ENCODE measurements at regions not wholly inside any gene's neighbourhood (a gene's known extent, or its start where the extent isn't known, plus 50 kb on each side); places are given as distances from the start of the nearest gene placed in this dataset.
"Not testable (repeated sequence)": the region's sequence is repeated elsewhere in the genome, so short reads cannot be mapped to it uniquely, and the experiment has no call there.

DNA sequence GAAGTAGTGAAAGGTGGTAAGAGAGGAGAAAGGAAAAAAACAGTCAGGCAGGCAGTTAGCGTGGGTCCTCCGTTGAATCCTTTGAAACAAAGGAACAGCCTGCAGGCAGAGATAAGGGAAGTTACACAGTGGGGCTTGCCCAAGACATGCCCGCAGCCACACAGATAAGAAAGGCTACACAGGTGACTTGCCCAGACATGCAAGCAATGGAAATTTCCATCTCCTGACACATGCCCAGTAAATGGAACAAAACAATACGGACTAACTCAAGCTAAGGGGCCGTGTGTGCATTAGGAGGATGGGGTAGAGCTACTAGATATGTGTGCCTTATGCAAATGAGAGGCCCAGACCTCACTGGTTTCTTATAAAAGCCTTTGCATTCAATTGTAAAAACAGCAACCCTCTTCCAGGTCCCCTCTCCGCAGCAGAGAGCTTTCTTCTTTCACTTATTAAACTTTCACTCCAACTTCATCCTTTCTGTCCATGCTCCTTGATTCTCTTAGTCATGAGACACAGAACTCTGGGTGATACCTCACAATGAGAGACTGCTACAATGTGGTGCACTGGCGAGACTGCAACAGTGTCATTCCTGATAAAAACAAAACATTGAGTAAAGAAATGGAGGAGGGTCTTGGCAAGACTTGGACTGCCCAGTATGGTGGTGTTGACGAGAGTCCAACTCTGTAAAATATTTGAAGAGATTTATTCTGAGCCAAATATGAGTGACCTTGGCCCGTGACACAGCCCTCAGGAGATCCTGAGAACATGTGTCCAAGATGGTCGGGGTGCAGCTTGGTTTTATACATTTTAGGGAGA is 997.4 kb upstream of the PRKX start:
- no peak for DNase-seq (ENCODE audit: low read depth in 3 of 3, low spot score in 1 of 3)

DNA sequence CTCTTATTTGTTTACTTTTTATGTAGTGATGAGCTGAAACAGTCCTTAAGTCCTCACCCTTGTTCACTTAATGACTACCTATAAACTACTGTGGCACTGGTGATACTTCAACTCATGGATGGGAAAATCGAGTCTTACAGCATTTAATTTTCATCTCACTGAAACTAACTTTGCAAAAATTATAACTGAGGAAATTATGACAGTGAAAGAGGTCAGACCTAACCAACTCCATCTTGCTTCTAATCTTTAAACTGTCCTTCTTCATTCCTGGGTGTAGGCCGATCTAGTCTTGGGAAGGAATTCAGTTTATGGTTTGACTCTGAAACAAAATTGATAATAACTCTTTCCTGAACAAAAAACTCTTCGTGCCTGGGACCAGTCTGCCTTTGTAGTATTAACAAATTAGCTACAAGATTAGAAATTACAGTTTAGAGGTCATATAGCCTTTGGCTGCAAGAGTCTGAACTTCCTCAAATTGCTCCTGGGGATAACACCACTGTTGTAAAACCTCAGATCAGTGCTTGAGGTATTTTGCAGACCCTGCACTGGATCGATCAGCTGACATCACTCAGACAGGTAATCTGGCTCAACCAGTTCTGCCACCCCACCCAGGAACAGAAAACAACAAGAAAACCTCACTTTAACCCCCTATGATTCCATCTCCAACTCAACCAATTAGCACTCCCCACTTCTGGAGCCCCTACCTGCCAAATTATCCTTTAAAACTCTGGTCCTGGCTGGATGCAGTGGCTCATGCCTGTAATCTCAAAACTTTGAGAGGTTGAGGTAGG is 995.7 kb upstream of the PRKX start:
- DNase-seq (ENCODE audit: low read depth in 3 of 3, low spot score in 1 of 3) = no peak

DNA sequence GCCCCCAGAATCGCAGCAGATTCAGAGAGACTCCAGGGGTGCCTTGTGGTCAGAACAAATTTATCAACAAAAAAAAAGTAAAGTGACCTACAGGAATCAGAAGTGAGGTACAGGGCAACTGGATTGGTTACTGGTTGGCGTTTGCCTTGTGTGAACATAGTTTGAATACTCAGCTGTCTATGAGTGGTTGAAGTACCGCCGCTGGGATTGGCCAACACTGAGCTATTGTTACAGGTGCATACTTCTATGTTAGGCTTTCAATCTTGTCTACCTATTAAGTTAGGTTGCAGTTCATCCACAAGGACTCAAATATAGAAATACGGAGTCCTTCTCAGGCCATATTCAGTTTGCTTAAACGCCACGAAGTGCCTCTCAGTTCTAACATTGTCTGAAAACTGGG is 993.5 kb upstream of the PRKX start:
- DNase-seq (ENCODE audit: low read depth in 3 of 3, low spot score in 1 of 3) = no peak

DNA sequence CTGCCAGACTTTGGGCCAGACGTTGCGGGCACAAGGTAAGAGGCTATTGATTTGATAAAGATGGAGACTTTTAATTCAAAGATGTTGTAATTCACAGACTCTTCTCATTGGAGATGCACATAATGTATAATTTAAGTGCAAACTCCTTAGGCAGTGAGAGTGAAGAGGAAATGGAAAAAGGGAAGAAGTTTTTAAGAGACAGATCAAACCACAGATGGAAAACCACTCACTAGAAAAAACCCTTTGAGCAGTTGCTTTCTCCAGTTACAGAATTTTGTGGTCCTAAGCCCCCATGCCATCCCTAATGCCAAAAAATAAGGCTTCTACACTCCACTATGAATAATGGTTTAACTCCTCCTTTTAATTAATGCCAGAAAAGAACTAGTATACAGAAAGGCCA is 977.1 kb upstream of the PRKX start:
- no peak for DNase-seq (ENCODE audit: low read depth in 3 of 3, low spot score in 1 of 3)

DNA sequence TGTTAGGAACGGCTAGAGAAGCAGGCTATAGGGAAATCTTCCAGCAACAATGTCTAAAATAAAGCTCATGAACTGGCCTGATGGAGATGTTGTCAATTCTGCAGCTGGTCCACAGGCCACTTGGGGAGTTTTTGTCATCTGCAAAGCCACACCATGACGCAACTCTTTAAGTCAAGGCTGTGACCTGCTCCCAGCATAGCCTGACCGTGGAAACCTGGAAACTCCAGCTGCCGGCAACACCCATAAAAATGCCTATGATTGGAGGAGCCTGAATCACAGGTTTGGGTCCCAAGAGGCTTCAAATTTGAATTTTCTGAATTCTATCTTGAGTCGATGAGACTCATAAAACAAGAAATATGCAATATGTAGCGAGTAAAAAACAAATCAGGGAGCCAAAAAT is 969.2 kb upstream of the PRKX start:
- no peak for DNase-seq (ENCODE audit: low read depth in 3 of 3, low spot score in 1 of 3)

DNA sequence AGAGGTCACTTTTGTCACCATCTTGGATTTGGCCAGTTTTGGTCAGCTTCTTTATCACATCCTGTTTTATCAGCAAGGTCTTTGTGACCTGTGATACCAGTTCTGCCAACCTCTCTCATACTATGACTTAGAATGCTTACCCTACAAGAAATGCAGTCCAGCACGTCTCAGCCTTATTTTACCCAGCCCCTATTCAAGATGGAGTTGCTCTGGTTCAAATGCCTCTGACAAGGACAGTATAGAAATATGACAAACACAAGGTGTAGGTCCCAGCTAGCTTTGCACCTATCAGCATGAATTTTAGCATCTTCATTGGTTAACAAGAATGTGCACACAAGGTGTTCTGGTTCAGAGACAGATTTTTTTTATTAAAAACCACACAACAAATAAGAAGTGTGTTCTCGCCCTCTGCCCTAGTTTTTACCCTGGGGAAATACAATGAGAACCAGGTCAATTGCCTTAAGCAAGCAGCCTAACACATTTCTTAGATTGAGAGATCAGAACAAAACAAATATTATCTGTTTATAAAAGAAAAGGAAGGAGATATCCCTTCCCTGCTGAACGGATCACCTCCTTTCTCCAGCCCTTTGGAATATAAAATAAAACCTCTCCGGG is 962.3 kb upstream of the PRKX start:
- no peak for DNase-seq (ENCODE audit: low read depth in 3 of 3, low spot score in 1 of 3)

DNA sequence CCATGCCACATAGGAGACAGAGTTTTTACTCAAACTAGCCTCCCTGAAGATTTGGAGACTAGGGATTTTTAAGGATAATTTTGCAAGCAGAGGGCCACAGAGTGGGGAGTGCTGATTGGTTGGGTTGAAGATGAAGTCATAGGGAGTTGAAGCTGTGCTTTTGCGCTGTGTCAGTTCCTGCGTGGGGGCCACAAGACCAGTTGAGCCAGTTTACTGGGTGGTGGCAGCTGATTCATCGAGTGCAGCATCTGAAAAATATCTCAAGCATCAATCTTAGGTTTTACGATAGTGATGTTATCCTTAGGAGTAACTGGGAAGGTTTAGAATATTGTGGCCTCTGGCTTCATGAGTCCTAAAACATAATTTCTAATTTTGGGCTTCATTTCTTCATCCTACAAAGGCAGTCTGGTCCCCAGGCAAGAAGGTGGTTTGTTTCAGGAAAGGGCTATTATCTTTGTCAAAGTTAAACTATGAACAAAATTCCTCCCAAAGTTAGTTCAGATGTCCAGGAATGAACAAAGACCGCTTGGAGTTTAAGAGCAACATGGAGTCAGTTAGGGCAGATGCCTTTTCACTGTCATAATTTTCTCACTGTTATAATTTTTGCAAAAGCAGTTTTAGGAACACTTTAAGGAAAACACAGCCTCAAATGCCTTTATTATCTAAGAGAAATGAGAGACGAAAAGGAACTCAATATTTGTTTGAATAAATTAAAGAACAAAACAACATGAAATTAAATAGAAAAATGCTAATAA is 960.8 kb upstream of the PRKX start:
- no peak for DNase-seq (ENCODE audit: low read depth in 3 of 3, low spot score in 1 of 3)

DNA sequence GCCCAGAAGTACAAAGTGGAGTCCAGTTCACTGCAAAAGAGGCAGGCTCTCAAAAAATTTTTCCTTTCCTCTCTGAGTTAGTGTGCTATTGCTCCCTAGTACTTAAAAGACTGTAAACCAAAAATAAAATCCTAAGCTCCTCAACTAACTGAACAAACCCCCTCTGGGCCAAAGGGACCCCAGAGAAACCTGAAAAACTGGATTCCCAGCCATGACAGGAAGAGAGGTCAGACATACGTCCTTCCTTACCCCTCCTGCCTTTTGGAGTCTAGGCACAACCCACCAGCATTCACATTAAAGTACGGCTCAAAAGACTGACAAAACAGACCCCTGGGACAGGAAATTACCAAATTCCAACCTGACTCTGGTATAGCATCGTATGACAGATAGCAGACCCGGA is 957.9 kb upstream of the PRKX start:
- DNase-seq (ENCODE audit: low read depth in 3 of 3, low spot score in 1 of 3) = no peak

DNA sequence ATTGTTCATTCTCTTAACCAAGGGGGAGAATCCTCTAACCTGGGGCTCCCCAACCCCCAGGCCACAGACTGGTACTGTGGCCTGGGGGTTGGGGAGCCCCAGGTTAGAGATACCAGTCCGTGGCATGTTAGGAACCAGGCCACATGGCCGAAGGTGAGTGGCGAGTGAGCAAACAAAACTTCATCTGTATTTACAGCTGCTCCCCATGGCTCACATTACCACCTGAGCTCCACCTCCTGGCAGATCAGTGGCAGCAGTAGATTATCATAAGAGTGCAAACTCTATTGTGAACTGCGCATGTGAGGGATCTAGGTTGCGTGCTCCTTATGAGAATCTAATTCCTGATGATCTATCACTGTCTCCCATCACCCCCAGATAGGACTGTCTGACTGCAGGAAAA is 957.2 kb upstream of the PRKX start:
- DNase-seq (ENCODE audit: low read depth in 3 of 3, low spot score in 1 of 3) = no peak

DNA sequence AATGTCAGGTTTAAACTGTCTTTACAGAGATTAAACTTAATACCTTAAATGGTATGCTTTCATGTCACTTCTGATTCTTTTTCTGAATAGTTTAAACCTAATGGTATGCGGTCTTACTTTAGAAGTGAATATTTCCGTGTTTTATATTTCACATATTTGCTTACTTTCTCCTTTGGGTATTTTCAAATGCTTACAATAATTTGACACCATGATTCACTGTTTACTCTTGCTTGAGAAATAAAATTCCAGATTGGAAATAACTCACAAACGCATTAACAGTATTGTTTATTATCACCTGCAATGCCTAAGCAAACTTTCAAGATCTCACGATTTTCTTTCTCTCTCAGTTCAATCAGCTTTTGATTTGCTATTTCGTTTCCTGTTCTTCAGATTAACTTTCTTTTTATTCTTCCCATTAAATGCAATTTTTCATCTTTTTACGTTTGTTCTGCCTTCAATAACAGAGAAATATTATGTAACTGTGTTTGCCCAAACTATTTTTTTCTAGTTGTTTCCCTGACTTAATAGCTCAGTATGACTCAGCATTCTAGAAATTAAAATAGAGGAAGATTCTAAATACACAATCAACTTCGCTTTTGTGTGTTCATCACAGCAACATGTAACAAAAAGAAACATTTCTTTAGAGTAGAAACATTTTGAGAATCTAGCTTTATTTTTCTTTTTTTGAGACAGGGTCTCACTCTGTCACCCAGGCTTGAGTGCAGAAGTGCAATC is 955.5 kb upstream of the PRKX start:
- no peak for DNase-seq (ENCODE audit: low read depth in 3 of 3, low spot score in 1 of 3)

DNA sequence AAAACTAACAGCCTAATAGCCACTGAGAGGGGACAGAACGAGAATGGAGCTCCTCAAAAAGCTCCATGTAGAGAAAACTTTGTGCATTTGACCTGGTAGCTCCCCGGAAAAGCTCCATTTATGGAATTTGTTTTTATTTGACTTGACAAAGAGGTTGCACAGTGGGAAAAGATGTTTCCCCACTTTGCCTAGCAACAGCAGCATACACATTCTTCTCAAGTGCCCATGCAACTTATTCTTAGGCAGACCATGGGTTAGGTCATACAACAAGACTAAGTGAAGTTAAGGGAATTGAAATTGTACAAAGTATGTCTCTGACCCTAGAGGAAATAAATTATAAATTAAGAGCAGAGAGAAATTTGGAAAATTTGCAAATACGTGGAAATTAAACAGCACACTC is 949.6 kb upstream of the PRKX start:
- no peak for DNase-seq (ENCODE audit: low read depth in 3 of 3, low spot score in 1 of 3)

DNA sequence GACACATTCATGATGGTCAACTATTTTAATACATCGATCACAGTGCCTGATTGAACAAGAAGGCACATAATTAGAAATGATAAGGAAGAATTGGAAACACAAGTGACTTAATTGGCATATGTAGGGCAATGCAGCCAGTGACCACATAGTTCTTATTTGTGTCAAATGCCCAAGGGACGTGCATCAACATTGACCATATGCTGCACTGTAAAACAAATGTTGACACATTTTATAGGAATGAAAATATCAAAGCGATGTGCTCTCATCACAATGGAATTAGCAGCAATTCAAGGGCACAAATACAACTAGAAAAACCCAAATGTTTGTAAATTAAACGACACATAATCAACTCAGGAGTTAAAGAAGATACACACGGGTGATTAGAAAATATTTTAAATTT is 948.3 kb upstream of the PRKX start:
- DNase-seq (ENCODE audit: low read depth in 3 of 3, low spot score in 1 of 3) = no peak

DNA sequence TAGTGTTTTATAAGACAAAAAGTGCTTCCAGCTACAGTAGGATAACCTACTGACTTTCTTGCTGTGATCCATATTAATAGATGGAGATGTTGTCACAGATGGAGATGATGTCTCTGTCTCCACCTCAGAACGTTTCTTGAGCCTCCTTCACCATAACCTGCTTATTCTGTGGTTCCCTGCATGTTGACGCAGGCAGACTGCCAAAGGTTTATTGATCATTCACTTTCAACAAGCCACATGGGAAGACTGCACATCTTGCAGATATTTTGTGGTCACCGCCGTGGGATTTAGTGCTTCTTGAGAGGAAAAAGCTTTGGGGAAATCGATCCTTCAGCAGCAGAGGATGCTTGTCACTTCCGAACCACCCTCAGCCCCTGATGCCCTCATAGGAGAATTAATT is 943.0 kb upstream of the PRKX start:
- DNase-seq (ENCODE audit: low read depth in 3 of 3, low spot score in 1 of 3) = no peak

DNA sequence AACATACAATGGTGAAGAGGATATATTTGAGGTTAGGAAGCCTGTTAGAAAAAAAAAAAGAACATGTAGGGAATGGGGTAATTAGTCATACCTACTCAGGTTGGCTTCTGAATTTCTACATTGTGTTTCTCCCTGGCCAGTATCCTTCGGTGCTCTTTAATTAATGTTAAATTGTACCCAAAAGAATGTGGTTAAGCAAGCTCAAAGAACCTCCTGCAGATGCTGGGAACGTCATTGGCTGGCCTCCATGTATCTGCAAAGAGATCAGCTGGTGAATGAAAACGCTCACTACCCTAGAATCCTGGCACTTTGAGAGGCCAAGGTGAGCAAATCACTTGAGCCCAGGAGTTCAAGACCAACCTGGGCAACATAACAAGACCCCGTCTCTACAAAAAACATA is 942.3 kb upstream of the PRKX start:
- no peak for DNase-seq (ENCODE audit: low read depth in 3 of 3, low spot score in 1 of 3)

DNA sequence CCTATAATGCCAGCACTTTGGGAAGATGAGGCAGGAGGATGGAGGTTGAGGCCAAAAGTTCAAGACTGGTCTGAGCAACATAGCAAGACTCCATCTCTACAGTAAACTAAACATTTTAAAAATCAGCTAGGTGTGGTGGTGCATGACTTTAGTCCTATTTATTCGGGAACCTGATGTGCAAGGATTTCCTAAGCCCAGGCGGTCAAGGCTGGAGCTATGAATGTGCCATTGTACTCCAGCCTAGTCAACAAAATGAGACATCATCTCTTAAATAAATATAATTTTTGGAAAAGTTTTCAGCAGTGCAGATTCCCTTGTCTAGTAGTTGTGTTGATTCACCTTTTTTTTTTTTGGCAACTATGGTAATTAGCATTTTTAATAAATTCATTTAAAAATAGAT is 928.7 kb upstream of the PRKX start:
- no peak for DNase-seq (ENCODE audit: low read depth in 3 of 3, low spot score in 1 of 3)

DNA sequence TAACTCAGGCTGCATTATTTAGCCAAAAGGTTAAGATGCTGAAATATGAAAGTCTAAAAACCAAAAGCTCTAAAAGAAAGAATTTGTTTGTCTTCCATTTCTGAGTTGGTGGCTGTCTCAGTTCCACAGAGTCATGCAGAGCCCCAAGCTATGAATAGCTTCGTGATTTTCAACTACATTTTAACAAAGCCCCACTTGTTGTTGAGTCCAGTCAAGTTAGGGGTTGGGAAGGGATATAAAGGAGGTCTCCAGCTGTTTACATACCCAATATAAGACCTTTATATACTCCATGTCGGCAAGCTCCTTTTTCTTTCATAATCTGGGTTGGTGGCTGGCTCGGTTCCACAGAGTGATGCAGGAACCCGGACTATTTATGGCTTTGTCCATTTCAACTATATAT is 924.6 kb upstream of the PRKX start:
- DNase-seq (ENCODE audit: low read depth in 3 of 3, low spot score in 1 of 3) = no peak

DNA sequence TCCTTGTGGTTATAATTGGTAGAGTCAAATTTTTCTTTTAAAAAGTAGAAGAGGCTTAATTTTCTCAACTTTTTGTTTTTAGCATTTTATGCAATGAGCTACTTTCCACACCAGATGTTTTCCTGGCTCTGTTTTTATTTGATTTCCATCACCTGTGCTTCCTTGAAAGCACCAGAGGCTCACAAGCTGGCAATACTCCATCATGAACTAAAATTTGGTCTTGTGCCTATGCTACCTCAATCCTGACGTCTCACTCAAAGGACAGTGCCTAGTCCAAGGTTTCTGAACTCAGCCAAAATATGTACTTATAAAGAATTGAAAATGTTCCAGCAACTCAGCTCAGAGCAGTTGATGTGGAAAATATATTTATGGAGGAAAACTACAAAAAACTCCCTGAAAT is 914.0 kb upstream of the PRKX start:
- DNase-seq (ENCODE audit: low read depth in 3 of 3, low spot score in 1 of 3) = no peak

DNA sequence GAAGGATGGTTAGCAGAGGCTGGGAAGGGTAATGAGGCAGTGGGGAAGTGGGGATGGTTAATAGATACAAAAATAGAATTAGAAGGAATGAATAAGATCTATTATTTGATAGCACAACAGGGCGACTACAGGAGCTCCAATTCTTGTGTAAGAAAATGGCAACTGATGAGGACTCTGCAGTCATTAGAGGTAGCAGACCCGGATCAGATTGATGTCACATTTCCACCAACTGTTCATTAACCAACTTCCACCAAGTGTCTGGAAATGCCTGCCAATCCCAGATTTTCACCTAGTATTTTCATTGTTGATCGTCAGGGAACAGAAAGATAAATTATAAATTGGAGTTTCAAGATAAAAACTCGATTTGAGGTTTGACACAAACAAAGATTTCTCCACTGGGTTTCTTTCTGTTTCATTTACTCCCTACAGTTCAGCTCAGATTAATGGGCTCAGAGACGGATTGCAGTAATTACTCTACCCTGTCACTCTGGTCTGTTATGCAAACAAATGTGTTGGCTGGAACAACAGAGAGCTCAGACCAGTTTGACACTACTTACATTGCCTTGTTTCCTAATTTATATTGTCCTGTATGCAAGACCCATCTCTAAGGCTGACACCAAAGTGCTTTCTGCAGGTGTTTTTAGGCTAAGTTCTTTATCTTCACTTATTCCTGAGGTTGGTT is 909.2 kb upstream of the PRKX start:
- no peak for DNase-seq (ENCODE audit: low read depth in 3 of 3, low spot score in 1 of 3)

DNA sequence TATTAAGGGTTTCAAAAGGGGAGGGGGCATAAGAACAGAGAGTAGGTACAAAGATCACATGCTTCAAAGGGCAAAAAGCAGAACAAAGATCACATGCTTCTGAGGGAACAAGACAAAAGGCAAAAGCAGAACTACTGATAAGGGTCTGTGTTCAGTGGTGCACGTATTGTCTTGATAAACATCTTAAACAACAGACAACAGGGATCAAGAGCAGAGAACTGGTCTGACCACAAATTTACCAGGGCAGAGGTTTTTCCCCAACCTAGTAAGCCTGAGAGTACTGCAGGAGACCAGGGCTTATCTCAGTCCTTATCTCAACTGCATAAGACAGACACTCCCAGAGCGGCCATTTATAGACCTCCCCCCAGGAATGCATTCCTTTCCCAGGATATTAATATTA is 900.2 kb upstream of the PRKX start:
- DNase-seq (ENCODE audit: low read depth in 3 of 3, low spot score in 1 of 3) = not testable (repeated sequence)

DNA sequence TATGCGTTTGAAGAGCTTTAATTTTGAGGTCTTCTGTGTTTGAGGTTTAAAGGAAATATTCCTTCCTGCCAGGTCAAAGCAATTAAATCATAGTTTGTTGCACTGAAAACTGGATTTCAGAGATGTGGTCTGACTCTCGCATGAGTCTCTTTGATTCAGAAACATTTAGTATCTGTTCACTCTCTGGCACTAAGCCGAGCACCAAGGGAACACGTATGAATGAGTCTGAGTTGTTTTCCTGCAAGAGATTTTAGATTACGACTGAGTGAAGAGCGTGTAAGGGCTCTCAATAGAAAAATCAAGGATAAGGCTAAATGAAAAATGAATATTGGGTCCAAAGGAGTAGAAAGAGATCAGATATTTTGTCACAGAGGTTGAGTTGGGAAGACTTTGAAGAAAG is 875.4 kb upstream of the PRKX start:
- no peak for DNase-seq (ENCODE audit: low read depth in 3 of 3, low spot score in 1 of 3)
